GM19043 (cell line): ENCODE measurements at regions not wholly inside any gene's neighbourhood (a gene's known extent, or its start where the extent isn't known, plus 50 kb on each side); places are given as distances from the start of the nearest gene placed in this dataset.

ENCODE experiments used
- ATAC-seq: cut with Tn5 transposase; IDR thresholded peaks from one replicate; pipeline ENCODE4 v1.9.1; 2021; ENCODE audit warnings: low read depth; ENCODE audit not compliant: unreplicated experiment

DNA sequence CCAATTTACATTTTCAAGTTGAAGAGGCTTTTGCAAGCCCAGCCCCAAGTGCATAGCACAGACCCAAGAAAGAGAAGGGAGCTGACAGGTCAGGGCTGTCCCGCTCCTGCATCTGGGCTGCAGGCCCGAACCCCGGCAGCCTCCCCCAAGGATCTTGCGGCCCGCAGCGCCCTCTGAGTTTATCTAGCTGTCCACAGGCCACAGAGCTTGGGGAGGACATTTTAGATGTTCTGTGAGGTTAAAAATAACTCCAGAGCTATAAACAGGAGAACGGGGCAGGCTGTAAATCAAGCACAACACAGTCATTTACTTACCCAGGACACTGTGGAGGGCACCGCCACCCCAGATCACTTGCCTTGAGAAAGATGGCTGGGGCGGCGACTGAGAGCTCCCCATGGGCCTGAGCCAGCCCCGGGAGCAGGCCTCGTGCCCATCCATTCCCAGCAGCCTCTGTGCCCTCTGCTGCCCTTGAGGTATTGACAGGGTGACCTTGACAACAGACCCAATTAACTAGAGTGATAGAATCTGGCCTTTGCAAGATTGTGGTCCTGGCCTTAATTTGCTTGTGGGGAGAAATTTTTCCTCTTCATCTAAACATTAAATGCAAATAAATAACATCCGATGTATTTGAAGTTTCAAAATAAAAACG, 563.0 kb downstream of the TCERG1L start:
- no peak for ATAC-seq

GRCh38 chr10:130749911-130750310, 561.6 kb downstream of the TCERG1L start:
- no peak for ATAC-seq

GRCh38 chr10:130750441-130750840, 561.1 kb downstream of the TCERG1L start:
- ATAC-seq: no peak

GRCh38 chr10:130751106-130751840, 560.2 kb downstream of the TCERG1L start:
- no peak for ATAC-seq

DNA sequence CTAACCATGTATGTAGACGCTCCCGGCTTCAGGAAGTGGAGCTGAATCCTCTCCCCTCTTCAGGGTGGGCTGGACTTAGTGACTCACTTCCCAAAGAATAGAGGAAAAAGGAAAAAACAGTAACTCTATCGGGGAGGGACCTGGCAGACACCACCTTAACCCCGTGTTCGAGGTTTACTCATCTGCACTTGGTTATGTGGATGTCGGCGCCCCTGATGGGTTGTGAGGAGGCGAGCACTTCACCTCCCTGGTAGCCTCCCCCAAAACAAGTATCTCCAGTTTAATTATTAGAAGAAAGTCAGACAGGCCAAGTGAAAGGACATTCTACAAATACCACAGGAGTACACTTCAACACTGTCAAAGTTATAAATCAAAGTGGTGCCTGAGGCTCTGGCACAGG, 559.7 kb downstream of the TCERG1L start:
- no peak for ATAC-seq

- ATAC-seq: no peak
Measured at GRCh38 chr10:130756651-130757050, 554.9 kb downstream of the TCERG1L start.

DNA sequence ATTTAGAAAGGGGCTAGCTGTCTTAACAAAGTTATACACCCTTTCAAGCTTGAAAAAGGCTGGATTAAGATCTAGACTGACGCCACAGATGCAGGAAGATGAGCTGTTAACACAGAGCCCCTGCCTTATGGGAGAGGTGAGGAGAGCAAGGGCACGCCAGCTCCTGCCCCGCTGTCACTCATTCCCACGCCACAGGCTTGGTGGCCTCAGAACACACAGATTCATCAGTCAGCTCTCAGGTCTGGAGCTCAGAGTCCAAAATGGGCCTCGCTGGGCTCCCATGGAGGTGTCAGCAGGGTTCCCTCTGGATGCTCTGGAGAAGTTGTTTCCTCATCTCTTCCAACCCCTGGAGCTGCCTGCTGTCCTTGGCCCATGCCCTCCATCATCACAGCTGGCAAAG, 554.2 kb downstream of the TCERG1L start:
- no peak for ATAC-seq

- ATAC-seq: no peak
Measured at GRCh38 chr10:130757821-130758489, 553.6 kb downstream of the TCERG1L start.

DNA sequence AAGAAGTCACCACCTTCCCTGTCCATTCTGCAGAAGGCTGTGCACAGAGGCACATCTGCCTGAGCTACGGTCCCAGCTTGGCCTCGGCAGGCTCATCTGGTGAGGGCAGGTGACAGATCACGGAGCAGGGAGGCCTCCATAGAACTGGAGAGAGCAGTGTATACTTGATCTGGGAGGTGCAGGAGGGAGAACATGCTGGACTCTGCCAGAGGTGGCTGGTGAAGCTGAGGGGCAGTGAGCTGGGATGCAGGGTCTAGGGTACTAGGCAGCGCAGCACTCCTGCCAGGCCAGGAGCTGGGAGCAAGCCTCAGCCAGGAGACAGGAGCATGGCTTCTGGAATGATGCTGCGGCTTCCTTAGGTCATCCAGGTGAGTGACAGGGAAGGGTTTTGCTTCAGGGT, 553.0 kb downstream of the TCERG1L start:
- ATAC-seq: no peak

DNA sequence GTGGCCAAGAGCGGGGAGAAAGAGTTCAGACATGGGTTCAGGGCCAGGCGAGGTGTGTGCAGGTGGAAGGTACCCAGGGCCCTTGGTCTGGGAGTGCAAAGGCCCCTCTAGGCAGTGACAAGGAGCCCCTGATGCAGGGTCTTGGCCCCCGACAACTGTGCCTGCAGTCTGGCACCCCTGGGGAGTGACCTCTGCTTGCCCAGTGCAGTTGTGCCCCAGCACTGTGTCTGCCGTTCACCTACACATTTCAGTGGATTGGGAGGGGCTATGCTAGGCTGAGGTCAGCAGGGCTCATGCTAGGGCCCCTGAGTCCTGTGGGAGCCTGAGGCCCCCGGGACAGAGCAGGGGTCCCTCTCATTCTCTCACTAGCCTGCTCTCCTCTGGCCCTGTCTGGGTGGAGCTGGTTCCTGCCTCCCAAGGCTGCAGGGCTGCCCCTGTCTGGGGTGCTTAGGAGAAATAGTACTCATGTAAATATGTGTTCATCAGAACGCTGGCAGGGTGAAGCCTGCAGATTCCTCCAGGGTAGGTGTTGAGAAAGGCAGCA, 550.4 kb downstream of the TCERG1L start:
- no peak for ATAC-seq

DNA sequence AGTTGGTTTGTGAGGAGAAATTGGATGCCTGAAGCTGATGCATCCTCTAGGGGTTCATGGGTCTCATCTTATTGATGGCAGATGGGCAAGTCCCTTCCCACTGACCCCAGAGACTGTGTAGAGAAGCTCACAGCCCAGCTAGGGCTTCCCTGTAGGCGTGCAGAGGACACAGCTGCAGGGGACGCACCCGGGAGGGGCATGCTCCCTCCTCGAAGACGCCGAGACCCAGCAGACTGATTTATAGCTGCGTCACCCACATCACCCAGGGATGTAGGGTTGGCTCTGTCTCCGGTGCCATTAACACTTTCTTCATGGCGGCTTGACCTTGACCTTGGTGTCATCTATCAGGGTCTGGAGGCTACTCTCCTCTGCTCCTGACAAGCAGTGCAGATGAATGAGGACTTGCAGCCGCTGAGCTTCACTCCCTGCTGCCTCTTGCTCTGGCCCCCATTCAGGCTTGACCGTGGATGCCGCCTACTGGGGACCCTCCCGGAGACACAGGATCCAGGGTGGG, 549.7 kb downstream of the TCERG1L start:
- no peak for ATAC-seq

DNA sequence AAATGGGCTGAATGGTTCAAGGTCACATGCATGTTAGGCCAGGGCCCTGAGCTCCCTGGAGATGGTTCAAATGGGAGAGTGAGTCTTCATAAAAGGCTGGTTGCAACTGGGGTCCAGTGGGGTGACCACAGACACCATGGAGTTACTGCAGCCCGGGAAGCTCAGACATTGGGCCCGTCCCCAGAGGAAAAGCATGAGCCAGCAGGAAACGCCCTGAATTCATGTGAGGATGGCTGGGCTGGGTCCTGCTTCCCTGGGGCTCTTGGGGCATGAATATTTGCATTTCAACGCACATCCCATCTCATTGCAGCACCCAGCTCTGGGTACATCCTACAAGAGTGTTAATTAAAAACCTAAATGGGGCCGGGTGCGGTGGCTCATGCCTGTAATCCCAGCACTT, 549.0 kb downstream of the TCERG1L start:
- no peak for ATAC-seq

DNA sequence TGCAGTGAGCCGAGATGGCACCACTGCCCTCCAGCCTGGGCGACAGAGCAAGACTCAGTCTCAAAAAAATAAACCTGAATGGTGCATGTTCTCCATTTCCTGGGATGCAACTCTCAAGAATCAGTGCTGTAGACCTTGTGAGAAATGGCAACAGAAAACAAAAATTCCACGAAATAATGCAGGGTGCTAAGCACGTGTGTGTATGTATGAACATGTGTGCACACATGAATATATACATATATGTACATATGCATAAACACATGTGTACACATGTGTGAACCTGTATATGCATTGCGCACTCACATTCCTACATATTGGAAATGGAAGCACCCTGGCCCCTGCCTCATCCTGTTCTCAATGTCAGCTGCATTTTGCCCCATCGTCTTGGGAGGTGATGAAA, 548.5 kb downstream of the TCERG1L start:
- ATAC-seq: no peak

GRCh38 chr10:130763491-130763890, 548.0 kb downstream of the TCERG1L start:
- no peak for ATAC-seq

GRCh38 chr10:130764651-130765050, 546.9 kb downstream of the TCERG1L start:
- ATAC-seq: no peak

DNA sequence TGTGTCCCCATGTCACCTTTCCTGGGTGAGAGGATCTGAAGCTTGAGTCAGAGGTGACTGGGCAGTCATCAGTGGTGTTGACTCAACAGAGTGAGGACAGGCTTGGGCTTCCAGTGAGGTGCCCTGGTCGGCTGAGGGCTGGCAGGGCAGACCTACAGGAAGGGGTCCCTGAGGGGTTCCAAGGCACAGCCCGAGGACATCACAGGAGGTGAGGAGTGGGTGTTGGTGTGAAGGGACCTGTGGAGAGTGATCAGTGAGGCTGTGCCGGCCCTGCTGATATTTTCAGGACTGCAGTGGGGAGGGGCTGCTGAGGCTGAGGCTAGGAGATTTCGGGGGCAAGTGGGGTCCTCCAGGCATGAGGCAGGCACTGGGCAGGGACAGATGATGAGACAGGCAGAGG, 545.5 kb downstream of the TCERG1L start:
- no peak for ATAC-seq

DNA sequence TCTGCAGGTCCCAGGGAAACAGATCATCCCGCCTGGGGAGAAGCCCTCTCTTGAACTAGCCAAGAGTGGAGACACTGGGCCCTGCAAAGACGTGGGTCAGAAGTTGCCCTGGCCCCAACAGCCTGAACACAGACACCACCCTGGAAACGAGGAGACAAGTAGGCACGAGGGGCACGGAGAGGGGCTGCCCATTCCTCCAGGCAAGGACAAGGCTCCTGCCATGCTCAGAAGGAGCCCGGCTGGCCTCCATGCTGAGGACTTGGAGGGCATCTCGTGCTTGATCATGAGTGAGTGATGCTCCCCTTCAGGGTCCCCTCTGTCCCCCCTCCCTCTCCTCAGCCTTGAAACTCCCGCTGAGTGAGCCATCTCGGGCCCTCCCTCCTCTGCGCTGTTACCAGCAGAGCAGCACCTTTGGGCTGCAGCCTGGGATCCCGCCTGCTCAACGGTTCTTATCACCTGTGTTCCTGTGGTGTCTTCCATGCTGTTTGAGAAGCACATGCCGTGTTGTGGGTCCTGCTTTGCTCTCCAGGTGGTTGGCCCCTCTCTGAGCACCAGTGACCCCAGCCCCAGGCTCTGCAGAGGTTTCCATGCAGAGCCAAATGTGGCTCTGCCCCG, 544.3 kb downstream of the TCERG1L start:
- no peak for ATAC-seq

DNA sequence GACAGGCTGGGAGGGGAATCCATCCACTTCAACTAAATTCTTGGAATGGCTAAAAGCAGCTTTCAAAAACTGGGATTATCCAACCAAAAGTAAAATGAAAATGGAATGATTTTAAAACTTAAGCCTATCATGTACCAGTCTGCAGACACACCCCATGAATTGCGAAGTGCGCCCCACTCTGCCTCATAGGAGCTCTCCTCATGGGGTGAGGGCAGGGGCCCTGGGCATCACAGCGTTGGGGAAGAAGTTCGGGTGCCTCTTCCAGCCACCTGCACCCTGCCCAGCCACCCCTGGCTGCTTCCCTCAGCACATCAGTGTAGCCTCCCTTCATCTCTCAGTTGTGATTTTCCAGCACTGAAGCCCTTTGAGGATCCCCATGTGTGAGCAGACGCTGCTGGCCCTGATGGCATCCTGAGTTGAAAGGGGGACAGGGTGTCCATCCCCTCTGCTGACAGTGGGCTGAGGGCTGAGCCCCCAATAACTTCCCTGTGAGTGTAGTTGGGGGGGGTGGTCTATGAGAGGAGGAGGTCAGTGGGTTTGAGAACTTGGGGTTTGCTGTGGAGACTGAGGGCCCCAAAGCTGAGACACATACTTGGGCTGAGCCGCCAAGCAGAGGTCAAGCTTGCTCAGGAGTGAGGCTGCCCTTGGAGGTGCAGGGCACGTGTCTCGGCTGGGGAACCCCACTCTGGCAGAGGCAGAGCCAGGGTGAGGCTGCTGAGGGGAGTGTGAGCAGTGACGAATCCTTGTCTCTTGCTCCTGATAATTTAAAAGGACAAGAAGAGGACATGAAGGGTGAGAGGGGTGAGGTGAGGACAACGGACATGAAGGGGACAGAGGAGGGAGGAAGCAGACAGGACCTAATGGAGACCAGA, 542.1 kb downstream of the TCERG1L start:
- ATAC-seq: no peak

DNA sequence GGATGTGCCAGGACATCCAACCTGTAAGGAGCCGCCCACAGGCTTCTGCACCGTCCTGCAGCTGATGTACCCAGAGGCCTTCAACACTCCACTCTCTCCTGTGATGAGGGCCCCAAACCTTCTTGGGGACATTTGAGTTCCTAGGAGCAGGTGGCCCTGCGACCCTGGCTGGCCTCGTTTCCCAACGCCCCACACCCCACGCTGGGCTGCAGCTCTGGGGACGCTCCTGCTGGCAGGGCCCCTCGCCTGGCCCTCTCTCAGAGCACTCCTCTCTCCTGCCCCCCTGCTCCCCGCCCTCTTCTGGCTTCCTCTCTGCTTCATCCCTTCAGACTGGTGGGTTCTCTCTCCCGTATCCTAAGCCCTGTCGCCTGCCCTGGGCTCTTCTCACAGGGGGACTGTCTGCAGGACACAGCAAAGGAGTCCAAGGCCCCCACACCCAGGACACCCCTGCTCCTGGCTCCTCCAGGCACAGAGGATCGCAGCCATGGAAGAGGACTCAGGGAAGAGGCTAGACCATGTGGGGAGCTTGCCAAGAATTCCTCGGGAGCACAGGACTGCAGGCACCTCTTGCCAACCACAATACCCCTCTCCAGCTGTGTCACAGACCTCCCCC, 541.4 kb downstream of the TCERG1L start:
- no peak for ATAC-seq
